Panc1 (cell line): ENCODE measurements at regions not wholly inside any gene's neighbourhood (a gene's known extent, or its start where the extent isn't known, plus 50 kb on each side); places are given as distances from the start of the nearest gene placed in this dataset.

ENCODE experiments used
- ATAC-seq: fragments of 200-7000 bp; cut with Tn5 transposase; 2 replicates; pipeline ENCODE4 v1.9.1; 2020; ENCODE audit warnings: mild to moderate bottlenecking, moderate library complexity
- BruUV-seq: library from RNA; stranded (reverse); fragments of 400-500 nt; replicated peaks from 2 replicates; lab custom pipeline; 2021; lab: Mats Ljungman, UMichigan
- CTCF ChIA-PET: fragments of 300-600 bp; sonication (Branson Sonifier 250); formaldehyde crosslinking; loops from one replicate; lab custom pipeline; 2022; ENCODE audit warnings: antibody characterized with exemption; lab: Charles Lee
- POLR2A ChIA-PET: fragments of 300-600 bp; sonication (Branson Sonifier 250); formaldehyde crosslinking; loops from one replicate; lab custom pipeline; 2022; ENCODE audit warnings: antibody characterized with exemption; lab: Charles Lee
- DNase-seq: peaks from one replicate; pipeline ENCODE4 v3.0.0-alpha.2; 2010; ENCODE audit warnings: low read depth, low spot score
- H3K27ac ChIP-seq: 2 replicates; pipeline ENCODE4 v1.5.1; 2011; ENCODE audit warnings: mild to moderate bottlenecking, low read length, inconsistent platforms
- H3K27me3 ChIP-seq: fragments of 200-500 bp; sonication (Bioruptor generic); 2 replicates; pipeline ENCODE4 v1.6.0; 2014; ENCODE audit warnings: low read length, inconsistent platforms; ENCODE audit not compliant: control insufficient read depth, insufficient read depth
- H3K36me3 ChIP-seq: fragments of 200-500 bp; sonication (Bioruptor generic); 2 replicates; pipeline ENCODE4 v1.5.1; 2014; ENCODE audit warnings: inconsistent platforms, mild to moderate bottlenecking, low read length, moderate library complexity; ENCODE audit not compliant: control insufficient read depth, insufficient read depth
- H3K4me1 ChIP-seq: 2 replicates; pipeline ENCODE4 v1.5.1; 2011; ENCODE audit warnings: inconsistent platforms, mild to moderate bottlenecking, low read length, moderate library complexity; ENCODE audit not compliant: control insufficient read depth, insufficient read depth
- H3K4me3 ChIP-seq, 2 experiments: 2 replicates each; pipeline ENCODE4 v1.5.1; 2011 to 2012; ENCODE audit warnings: low read depth in 2 of 2, low read length in 2 of 2, mild to moderate bottlenecking in 2 of 2, inconsistent platforms in 1 of 2, moderate library complexity in 1 of 2
- H3K9me3 ChIP-seq: fragments of 200-500 bp; sonication (Bioruptor generic); 2 replicates; pipeline ENCODE4 v1.5.1; 2014; ENCODE audit warnings: low read depth, mild to moderate bottlenecking, inconsistent platforms, low read length, moderate library complexity; ENCODE audit not compliant: control insufficient read depth, insufficient read depth
- CTCF ChIP-seq: fragments of 450-650 bp; IDR thresholded peaks from 2 replicates; pipeline ENCODE4 v1.5.1; 2017; ENCODE audit warnings: mild to moderate bottlenecking
- POLR2AphosphoS5 ChIP-seq: IDR thresholded peaks from 2 replicates; pipeline ENCODE4 v1.6.1; 2012; ENCODE audit warnings: mild to moderate bottlenecking, low read depth, low read length, moderate library complexity
- REST ChIP-seq, 2 experiments: IDR thresholded peaks; 2 replicates each; pipeline ENCODE4 v1.6.1; 2011 to 2012; ENCODE audit warnings: low read depth in 2 of 2, control low read depth in 1 of 2, low read length in 1 of 2, mild to moderate bottlenecking in 1 of 2, moderate library complexity in 1 of 2; ENCODE audit not compliant: insufficient read depth in 1 of 2
- SIN3A ChIP-seq: IDR thresholded peaks from 2 replicates; pipeline ENCODE4 v1.6.1; 2012; ENCODE audit warnings: low read depth, mild to moderate bottlenecking, low read length, moderate library complexity, borderline replicate concordance; ENCODE audit not compliant: insufficient read depth
- TCF7L2 ChIP-seq: IDR thresholded peaks from 2 replicates; pipeline ENCODE4 v1.6.1; 2011; ENCODE audit warnings: mild to moderate bottlenecking, low read depth, low read length, inconsistent platforms
- in situ Hi-C: cut with HindIII; loops from 2 replicates; pipeline ENCODE4 v1.10.0; 2016; ENCODE audit warnings: low sequenced_read_pairs, low pct_unique_long_range_greater_than_20kb
- intact Hi-C: fragments of 100-400 bp; cut with micrococcal nuclease; formaldehyde crosslinking; loops from one replicate; pipeline ENCODE4 v1.10.0; 2022; ENCODE audit not compliant: unreplicated experiment

GRCh38 chr5:28344836-28345433 is 1306.5 kb upstream of the CDH9 start:
- no TSS peak for BruUV-seq
- peak; percentile 25 for DNase-seq
- H3K4me1 ChIP-seq = no peaks in the 10 kb centered on the region
- H3K27me3 ChIP-seq = no peaks in the 10 kb centered on the region
- no peaks in the 10 kb centered on the region for H3K36me3 ChIP-seq
- ATAC-seq = no peak
- no peaks in the 10 kb centered on the region for H3K9me3 ChIP-seq
- H3K4me3 ChIP-seq = no peak overlapping the region
- intact Hi-C loops = loop anchor here (5.0 kb wide), 1 partner anchor 422 kb away; no protein-coding TSS in a partner anchor
- in situ Hi-C loops = no loop called here
- ChIA-PET POLR2A (no interaction called here), CTCF (interaction anchor here (1.0 kb wide), 1 partner anchor 129 kb away, joined by 3 read pairs; no protein-coding TSS in a partner anchor)
- no peak overlapping the region for H3K27ac ChIP-seq
- TF ChIP-seq SIN3A = no peak
- TF ChIP-seq CTCF = peak; percentile 52; the same call in 1 of the 2 replicates

- intact Hi-C loops = no loop called here
- ChIA-PET POLR2A (no interaction called here), CTCF (no interaction called here)
- BruUV-seq = no TSS peak
- in situ Hi-C loops = no loop called here
- H3K9me3 ChIP-seq = peaks cover 4% of the 10 kb centered on the region; the same call in 1 of the 2 replicates
- no peak overlapping the region for H3K27ac ChIP-seq
- DNase-seq = no peak
- H3K36me3 ChIP-seq = no peaks in the 10 kb centered on the region
- H3K4me1 ChIP-seq = no peaks in the 10 kb centered on the region
- H3K4me3 ChIP-seq = no peak overlapping the region
- H3K27me3 ChIP-seq = no peaks in the 10 kb centered on the region
- no peak for TF ChIP-seq REST (IDR thresholded peaks at IDR 0.05; ENCODE audit: insufficient read depth in 1 of 2, low read depth in 2 of 2, low read length in 1 of 2)
- no peak for TF ChIP-seq POLR2AphosphoS5
- TF ChIP-seq SIN3A = no peak
- TF ChIP-seq CTCF = no peak
- no peak for TF ChIP-seq TCF7L2
- ATAC-seq = no peak
Observed at GRCh38 chr5:28329176-28329575, 1290.8 kb upstream of the CDH9 start.
